CD4-positive, alpha-beta T cell treated with Interferon alpha-2 for 1 hour (primary cell): ENCODE measurements at regions not wholly inside any gene's neighbourhood (a gene's known extent, or its start where the extent isn't known, plus 50 kb on each side); places are given as distances from the start of the nearest gene placed in this dataset.

Experiments used
- DNase-seq, 2 donors: peaks; one replicate each; pipeline ENCODE4 v3.0.0-alpha.2; 2020 to 2022

DNA sequence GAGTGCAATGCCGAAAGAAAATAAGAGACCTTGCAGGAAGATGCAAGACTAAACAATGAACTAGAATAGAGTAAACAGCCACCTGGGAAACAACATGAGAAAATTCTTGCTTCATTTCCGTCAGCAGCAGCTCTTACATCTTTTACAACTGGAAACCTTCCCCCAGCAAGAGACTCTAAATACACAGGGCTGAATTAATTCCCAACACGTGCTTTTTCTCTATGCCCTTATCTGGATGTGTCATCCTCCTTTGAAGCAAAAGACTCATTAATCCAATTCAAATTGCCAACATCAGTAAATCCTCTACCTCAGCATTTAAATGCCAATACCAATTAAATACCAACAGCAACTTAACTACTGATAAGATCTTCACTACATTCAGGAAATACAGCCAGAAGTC is 99.0 kb upstream of the PDE1C start:
- DNase-seq: no peak

DNA sequence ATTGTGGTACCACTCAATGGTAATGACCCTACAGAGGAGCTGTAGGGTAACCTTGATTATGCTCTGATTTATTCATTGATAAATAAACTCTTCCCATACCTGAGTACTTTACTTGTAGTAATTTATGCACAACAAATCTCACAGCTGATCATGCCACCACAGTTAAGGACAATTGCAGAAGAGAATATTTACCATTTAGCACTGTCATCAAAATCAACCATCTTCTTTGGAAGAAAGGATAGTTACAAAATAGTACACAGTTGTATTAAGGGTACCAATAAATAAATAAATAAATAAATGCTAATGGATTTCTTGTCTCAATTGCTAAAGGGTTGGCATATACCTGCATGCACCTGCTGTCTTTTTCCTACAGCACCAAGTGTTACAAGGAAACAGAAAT is 97.6 kb upstream of the PDE1C start:
- DNase-seq: no peak

DNA sequence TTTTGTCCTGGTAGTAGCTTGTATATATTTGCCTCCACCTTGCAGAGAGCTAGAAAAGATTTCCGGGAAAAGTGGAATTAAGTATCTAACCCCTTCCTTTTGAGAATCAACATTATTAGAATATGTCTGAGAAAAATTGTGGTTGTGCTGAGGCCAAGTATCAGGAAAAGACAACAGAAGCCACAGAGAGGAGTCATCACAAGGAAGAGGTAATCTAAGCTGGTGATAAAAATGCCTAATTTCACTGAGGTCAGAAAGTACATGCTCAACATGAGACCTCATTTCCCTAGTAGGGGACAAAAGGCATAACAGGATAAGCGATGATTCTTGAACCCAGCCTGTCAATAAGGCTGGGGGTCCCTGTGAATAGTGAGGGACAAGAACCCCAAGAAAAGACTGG is 97.0 kb upstream of the PDE1C start:
- DNase-seq: no peak

DNA sequence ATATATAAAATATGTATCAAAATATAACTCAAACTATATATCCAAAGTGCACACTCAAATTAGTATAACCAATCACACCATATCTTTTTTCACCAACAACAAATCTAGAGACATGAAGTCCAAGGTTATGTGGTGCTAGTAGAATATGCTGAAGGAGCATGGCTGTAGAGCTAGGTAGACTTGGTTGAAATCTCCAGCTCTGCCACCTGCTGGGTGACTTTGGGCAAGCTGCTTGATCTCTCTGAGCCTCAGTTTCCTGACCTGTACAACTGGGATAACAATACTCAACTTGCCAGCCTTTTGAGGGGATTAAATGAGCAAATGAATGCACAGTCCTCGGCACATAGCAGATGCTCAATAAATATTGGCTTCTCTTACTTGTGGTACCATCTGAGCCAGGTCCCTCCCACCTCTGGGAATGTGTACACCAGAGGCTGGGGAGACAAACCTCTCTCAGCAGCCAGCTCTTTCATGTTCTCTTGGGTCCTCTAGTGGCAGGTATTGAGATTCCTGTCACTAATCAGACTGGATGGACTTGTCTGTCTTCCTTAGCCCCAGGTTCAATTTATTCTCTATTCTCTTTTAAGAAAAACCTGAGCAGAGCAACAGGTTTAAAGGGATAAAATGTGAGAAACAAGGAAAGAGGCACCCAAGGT is 94.3 kb upstream of the PDE1C start:
- DNase-seq: no peak

DNA sequence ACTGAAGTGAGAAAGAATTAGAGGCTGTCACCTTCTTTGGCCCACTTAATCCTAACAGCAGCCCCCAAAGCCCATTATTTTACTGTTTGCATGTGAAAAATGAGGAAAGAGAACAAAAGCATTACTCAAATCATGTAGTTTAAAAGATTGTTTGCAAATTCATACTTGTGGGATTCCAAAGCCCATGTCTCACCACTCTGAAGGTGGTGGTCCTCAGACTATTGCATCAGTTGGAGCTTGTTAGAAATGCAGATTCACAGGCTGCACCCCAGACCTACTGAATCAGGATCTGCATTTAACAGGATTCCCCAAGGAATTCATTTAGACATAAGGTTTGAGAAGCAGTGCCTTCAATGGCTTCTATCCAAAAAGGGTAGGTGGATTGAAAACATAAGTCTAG is 93.7 kb upstream of the PDE1C start:
- DNase-seq: no peak

DNA sequence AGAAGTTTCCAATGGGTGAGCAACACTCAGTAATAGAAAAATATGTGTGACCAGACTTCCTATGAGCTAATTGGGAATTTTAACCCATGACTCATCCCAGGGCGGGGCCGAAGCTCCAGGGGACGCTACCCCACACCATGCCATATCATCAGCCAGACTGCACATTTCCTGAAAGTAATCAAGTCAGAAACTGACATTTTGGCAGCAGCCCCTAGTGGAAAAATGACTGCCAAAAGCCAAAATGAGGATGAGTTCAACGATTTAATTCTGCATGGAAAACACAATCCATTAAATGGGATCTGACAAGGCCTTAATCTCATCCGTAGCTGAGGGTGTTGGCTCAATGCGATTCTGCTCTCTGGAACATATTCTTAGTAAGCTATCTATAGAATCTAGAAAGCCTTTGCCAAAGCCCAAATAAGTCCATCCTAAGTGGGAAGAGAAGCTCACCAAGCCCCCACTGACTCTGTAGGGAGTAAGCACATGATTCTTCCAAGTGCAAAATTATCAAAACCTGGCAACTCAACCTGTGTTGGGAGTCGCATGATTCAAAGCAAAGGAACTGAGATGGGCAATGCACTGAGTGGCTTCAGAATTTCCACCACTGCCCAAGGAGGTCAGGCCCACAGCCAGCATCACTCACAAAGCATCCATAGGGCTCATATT is 93.1 kb upstream of the PDE1C start:
- DNase-seq: no peak

DNA sequence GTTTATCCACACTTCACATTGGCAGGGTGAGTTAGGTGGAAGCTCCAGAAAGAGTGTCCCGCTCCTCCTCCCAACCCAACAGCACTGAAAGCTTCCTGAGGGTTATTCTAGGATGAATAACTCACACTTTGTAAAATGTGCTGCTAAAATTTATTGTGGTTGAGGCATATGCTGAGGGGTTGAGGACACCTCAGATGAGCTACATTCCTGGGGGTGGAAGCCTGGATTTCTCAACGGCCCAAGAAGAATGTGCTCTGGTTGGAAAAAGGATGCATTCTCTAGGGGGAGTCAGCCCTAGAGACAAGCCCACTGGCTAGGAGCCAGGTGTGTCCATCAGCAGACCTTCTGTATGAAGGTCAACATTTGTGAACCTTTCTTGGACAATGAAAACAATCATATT is 91.5 kb upstream of the PDE1C start:
- no peak for DNase-seq

DNA sequence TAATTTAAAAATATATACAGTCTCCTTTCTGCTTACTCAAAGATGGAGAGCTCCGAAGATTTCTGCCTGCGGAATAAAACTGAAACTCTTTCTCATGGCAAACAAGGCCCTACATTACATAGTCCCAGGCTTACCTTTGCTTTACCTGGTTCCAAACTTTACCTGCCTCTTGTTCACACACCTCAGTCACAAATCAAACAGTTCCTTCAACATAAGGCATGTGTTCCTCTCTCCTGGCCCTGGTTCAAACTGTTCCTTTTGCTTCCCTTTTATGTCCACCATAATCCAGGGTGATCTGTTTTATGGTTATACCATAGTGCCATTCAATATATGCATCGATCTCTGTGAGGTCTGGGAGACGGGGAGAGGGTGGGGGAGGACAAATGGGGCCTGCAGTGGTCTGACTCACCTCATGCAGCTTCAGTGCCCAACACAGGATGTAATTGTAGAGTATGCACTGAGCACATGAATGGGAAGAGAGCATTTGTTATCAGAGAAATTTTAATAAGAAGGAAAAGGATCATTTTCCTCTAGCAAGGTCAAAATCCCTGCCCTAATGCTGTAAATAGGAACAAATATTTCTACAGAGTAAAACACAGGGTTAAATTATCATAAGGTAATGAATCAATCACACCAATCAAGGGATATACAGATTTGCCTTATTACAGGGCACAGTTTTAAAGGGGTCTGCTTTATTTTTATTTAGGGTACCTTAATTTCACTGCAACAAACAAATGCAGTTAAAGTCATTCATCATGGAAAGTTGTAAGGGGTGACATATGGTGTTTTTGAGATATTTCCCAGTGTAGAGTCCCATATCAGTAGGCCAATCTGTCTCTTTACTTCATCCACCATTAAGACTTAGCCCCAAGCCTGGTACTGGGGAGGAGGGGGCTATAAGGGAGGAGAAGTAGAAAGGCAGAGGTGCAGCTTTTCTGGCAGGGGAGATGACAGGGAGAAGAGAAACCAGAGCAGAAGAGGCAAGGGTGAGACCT is 88.8 kb upstream of the PDE1C start:
- DNase-seq: no peak

DNA sequence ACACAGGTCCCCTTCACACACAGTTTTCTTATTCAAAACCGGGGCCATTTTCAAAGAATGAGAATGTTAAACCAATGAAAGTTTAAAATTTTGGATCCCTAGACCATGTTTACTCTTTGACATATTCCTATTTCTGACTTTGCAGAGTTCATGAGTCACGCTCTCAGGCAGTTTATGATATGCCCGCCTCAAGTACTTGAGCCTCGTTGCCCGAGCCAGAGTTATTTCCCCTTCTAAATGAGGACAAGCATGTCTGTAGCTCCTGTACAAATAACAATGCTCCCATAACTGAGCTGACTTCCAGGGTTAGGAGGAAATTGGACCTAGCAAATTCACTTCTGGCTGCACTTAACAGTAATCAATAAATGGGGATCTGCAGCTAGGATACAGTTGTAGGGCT is 87.9 kb upstream of the PDE1C start:
- DNase-seq: no peak

DNA sequence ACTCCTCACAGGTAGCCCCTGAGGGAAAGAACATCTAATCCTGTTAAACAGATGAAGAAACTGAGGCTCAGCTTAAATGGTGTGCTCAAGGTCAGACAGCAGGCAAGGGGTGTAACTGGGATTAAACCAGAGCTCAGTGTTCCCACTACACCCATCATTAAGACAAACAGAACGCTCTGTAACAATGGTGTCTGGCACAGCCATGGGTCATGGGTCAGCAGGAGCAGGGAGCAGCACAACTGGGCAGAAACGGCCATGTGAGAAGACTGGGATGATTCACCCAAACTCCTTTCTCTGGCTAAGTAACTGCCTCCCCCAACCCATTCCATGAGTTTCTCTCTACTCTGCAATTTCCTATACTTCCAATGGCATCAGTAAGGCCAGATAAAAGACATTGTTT is 85.5 kb upstream of the PDE1C start:
- no peak for DNase-seq

DNA sequence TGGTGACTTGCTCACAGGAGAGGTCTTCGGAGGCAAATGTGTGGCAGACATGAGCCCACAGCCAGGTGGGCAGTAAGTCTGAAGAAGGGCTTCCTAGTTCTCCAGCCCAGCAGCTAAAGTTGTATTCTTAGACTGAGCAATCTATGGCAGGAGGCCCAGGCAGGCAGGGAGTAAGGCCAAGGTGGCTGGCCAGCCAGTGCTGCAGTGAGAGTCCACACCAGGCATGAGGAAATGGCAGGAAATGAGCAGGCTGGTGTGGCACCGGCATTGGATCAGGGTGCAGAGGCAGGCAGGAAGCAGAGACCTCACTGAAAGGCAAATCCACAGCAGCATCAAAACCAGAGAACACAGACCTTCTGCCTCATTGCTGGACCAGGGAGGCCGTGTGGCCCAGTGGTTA is 84.6 kb upstream of the PDE1C start:
- DNase-seq: no peak

DNA sequence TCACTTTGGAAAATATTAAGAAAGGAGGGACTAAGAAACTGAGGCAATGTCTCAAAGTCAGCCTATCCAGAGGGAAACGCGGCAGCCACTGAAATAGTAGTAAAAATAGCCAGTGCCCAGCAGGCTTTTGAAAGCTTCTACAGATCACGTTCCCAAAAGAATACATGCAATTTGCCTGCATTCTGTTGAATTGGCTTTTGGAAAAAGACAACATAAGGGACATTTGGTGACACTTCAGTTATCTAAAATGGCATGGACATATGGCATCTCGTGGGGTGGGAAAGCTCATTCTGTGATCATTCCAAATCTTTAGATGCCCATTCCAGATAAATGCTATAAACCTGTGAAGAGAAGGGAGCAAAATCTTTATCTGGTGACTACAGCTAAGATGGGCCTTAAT is 82.8 kb upstream of the PDE1C start:
- DNase-seq: no peak

DNA sequence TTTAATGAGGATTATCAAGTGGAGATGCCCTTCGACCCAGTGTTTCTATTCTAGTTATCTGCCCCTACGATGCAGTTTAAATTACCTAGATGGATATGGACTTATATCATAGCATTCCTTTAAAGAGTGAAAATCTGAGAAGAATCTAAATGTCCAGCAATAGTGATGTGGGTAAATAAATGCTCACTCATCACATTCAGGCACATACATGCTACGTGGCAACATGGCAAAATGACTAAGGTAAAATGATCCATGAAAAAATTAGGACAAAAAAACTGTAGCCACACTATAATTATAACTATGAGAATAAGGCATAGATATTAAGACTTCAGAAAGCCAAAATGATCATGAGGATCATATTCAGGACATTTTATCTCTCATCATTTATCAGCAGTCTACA is 82.4 kb upstream of the PDE1C start:
- no peak for DNase-seq

DNA sequence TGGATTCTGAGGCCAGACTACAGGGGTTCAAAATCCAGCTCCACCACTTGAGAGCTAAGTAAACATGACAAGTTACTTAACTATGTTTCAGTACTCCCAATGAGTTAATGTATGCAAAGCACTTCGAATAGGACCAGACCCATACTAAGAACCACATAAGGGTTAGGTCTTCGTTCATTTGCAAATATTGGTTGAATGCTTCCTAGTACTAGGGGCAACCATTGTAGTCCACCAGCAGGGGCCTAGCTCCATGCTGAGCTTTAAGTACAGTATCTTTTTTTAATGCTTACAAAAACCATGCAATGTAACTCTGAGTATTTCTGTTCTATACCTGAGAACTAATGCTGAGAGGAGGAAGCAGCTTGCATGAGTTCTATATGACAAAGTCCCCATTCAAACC is 80.4 kb upstream of the PDE1C start:
- no peak for DNase-seq

DNA sequence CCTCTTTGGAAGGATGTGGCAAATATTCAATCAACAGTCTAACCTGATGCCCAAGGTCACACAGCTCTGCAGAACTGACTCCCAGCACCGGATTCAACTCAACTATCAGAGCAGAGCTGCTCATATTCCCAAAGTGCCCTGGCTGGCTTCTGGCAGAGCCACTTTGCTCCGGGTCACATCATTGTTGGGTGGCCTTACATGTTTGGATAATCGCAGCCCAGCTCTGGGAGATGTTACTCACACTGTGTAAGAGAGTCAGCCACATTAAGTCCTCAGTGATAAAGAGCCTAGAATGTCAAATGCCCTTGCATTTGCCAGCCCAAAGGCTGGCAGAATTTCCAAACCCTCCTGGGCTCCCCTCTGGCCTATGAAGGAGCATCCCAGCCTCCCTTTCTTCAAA is 79.8 kb upstream of the PDE1C start:
- no peak for DNase-seq

DNA sequence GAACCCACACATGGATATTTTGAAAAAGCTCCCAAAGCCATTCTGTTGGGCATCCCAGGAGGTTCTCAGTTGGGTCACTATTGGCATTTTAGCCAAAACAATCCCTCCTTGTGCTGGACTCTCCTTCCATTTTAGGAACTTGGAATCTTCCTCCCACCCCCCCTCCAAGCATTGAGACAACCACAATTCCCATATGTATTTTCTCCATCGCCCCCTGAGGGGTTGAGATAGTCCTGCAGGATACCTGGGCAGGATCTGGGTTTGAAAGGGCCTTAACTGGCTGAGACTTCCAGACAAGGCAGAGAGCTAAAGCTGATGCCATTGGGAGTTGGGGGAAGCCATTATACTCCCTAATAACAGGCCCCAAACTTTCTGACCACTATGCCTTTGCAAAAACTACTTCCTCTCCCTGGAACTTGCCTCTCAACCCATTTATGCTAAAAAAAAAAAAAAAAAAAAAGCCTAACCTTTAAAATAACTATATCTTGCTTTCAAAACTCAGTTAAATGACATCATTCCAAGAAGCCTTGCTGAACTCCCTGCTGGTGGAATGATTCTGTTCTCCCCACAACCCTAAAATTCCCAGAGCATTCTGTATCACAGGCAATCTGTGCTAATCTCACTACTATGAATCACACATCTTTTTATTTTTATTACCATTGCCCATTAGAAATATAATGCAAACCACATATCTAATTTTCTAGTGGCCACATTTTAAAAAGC is 77.5 kb upstream of the PDE1C start:
- DNase-seq: no peak

DNA sequence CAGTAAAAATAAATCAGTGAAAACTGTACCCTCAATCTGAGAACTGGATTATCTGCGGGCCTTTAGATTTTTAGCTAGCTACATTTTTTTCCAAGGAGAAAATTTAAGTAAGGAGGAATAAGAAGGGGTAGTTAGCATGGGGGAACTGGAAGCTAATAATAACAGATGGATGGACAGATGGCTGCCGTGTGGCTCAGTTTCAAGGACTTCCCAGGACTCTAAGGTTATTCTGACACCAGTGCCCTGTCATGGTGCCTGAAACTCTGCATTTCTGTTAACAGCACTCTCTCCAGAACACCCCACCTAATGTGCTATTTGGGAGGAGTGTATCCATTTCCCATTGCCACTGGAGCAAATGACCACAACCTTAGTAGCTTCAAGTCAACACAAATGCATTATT is 75.7 kb upstream of the PDE1C start:
- no peak for DNase-seq

DNA sequence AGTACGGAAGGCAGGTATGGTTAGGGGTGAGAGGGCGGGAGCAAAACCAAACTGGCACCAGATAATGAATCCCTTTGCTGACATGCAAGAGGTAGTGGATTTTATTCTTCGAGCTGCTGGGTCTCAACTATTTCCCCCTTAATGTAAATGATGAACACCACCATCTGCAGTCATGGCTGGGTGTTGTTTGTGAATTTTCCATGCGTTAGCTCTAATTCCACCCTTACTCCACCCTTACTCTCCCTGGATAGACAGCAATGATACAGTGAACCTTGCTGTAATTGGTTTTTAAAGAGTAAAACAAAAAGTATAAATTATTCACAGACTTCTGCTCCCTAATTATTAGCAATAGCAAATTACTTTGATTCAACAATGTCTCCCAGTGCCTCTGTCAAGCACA is 74.5 kb upstream of the PDE1C start:
- no peak for DNase-seq

DNA sequence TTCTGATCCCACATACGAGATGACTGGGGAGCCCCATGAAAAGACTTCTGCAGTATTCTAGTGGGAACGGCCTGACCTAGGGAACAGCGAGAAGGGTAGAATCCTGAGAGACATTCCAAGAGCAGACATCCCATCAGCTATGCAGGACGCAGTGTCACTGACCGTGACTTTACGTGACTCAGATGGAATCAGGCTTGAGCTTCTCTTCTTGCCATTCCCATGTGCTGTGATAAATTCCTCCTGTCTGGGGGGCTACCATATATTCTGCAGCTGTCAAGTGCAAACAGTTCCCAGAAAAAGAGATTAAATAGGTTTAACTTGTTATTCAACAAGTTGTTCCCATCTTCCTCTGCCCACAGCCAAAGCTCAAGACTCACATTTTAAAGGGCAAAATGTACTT is 73.1 kb upstream of the PDE1C start:
- DNase-seq: no peak

DNA sequence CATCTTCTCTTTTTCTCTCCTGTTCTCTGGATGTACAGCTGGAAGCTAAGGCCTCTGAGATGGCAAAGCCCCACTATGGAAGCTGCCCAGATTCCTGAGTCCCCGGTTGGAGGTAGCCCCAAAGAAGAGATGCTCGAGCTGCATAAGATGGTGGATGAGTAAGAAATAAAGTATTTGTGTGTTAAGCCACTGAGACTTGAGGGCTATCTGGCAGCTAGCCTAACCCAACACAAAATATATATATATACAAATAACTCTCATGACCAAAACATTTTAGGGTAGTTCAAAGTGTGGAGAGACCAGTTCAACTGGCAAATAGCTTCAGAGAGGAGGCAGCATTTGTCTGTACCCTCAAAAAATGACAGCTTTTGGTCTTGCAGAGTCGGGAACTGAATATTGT is 72.4 kb upstream of the PDE1C start:
- DNase-seq: no peak

DNA sequence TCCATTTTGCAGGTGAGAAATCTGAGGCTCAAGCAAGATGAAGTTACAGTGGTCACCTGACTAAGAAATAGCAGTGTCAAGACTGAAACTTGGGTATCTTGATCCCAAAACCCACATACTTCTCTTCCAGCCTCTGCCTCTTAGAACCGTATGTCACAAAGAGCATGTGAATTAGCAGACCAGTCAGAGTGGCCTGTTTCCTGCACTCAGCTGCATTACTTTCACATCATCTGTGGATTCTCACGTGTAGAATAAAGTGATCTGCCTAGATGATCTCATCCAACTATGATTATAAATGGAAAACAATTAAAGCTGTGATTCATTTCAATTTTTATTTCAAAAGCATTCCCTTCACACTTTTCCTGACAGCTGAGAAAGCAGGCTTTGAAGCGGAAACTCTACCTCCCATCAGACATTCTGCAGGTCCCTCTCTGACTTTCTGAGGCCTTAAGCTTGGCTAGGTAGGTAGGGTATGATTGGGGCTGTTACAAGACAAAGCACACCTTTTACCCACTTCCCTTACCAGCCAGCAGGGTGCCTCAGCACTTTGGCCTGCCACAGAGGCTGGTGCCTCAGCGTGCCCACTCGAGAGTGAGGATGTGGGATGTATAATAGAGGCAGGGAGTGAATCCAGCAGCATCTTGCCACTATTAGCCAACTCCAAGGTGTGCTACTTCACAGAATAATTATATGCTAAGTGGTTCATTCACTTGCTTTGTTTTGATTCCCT is 70.2 kb upstream of the PDE1C start:
- no peak for DNase-seq

DNA sequence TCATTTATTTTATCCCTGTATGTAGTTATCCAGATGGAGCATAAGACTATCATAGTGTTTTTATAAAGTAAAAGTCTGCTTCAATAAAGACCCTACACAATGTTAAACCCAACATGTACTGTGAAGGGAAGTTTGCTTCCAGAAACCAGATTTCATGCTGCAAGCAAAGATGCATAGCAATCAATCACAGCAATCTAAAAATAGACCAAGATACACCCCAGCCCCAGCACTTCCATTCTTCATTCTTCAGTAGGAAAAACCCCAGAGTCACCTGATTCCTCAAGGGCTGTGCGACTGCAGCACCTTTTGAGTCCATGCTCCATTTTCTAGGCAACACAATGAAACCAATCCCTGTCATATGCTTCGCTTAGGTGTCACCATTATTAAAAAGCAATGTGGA is 66.9 kb upstream of the PDE1C start:
- DNase-seq: no peak

DNA sequence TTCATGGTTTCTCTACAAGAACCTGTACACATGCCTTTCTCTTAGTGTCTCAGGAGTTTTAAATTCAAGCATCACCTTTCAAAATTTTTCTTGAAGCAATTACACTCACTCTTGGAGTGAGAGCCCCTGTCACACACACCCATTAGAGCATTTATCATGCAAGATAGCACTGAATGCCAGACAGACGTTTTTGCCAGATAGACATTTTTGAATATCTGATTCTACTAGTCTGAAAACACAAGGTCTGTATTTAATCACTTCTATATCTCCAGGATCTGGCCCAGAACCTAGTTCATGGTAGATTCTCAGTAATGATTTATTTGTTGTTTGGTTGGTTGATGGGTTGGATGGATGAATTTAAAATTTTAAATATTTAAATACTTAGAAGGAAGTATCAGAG is 60.9 kb upstream of the PDE1C start:
- DNase-seq: no peak
